HEK293 (cell line): ENCODE measurements at regions not wholly inside any gene's neighbourhood (a gene's known extent, or its start where the extent isn't known, plus 50 kb on each side); places are given as distances from the start of the nearest gene placed in this dataset.
"Not testable (repeated sequence)": the region's sequence is repeated elsewhere in the genome, so short reads cannot be mapped to it uniquely, and the experiment has no call there.

ENCODE experiments used
- CTCF ChIP-seq: fragments of 450-650 bp; formaldehyde crosslinking; IDR thresholded peaks from 2 replicates; pipeline ENCODE4 v1.5.1; 2016; ENCODE audit warnings: missing biosample characterization, missing genetic modification characterization
- PATZ1 ChIP-seq: fragments of 450-650 bp; formaldehyde crosslinking; IDR thresholded peaks from 2 replicates; pipeline ENCODE4 v1.5.1; 2016; ENCODE audit warnings: missing biosample characterization, missing genetic modification characterization
- PRDM10 ChIP-seq: fragments of 450-650 bp; formaldehyde crosslinking; IDR thresholded peaks from 2 replicates; pipeline ENCODE4 v1.5.1; 2016; ENCODE audit warnings: missing biosample characterization, missing genetic modification characterization

- not testable (repeated sequence) for TF ChIP-seq PRDM10, CTCF, PATZ1
Observed at GRCh38 chr14:106129904-106130661, 603.7 kb downstream of the TMEM121 start.
